ENCODE measurements at regions not wholly inside any gene's neighbourhood (a gene's known extent, or its start where the extent isn't known, plus 50 kb on each side); places are given as distances from the start of the nearest gene placed in this dataset.

DNA sequence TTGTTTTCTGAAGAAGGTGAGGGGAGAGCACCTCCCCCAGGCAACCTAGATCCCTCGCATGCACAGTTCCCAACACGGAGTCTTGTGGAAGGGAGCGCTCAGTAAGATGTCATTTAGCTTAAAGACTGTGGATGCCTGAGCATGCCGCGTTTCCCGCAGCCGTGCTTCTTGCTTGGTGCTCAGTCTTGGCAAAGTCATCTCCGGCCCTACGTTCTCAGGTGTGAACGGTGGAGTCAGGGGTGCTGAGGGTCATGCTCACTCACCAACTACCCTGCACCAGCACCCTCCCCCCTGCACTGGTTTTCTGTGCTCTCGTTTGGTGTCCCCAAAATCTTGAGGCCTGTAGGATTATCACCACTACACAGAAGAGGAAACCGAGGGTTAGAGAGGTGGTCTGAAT is 202.1 kb downstream of the RHOU start:
- Histone ChIP-seq H4K20me1 (ENCODE audit: insufficient read depth) (no peaks in the 10 kb centered on the region; the same call in 1 of the 2 replicates), H3K4me3 (no peak overlapping the region), H3K36me3 (ENCODE audit: low read depth) (no peaks in the 10 kb centered on the region), H3K9me3 (ENCODE audit: insufficient read depth, low read depth) (no peaks in the 10 kb centered on the region), H3K27me3 (ENCODE audit: insufficient read depth, low read depth) (peaks cover 63% of the 10 kb centered on the region), H3K9me2 (ENCODE audit: insufficient read depth) (no peaks in the 10 kb centered on the region), H3K79me2 (ENCODE audit: low read depth) (no peaks in the 10 kb centered on the region), H3K4me1 (replicated peaks; ENCODE audit: insufficient read depth) (no peaks in the 10 kb centered on the region), H2AFZ (no peak overlapping the region), H3F3A (ENCODE audit: insufficient read depth, low read depth) (no peaks in the 10 kb centered on the region), H3K4me2 (no peak overlapping the region), H3K27ac (no peak overlapping the region)
- POLR2A ChIA-PET (ENCODE audit: unreplicated experiment), result no interaction called here
- DNase-seq, result no peak
- CTCF ChIA-PET, result no interaction called here
- intact Hi-C loops (cut with micrococcal nuclease; ENCODE audit: unreplicated experiment), result no loop called here
- BruUV-seq (replicated peaks), result no TSS peak
- no peak for TF ChIP-seq EZH2 (IDR thresholded peaks at IDR 0.05; ENCODE audit: low read depth)
- no peak for TF ChIP-seq CTCF (conservative IDR thresholded peaks at IDR 0.05)

DNA sequence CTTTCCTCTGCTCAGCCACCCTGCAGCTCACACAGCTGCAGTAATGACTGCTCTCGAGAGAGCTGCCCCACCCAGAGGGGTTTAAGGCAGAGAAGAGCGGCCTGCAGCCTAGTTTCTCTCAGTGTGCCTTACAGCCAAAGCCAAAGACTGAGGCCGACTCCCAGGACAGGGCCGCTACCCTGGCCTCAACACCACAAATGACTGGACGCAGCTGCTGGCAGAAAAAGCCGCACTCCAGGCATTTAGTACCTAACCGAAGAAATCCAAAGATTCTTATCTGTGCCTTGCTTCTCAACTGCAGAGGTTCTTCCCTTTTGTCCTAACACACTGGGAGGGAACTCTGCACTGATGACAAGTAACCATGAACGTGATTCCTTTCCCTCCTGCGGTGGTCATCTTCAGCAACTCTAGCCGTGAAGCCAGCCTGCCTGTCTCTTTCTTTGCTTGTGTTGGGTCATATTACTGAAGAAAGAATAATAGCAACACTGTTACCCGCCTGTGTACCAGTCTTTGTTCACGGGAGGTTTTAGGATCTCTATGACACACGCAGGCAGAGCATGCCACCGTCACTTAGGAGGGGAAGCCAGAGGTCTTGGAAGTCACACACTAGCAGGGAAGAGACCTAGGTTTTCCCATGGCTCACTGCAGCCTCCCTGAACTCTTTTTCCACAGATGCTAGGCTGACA is 202.7 kb downstream of the RHOU start:
- DNase-seq, result no peak
- Histone ChIP-seq H2AFZ (no peak overlapping the region), H3K4me2 (no peak overlapping the region), H3K4me1 (replicated peaks; ENCODE audit: insufficient read depth) (no peaks in the 10 kb centered on the region), H3K9me2 (ENCODE audit: insufficient read depth) (no peaks in the 10 kb centered on the region), H3F3A (ENCODE audit: insufficient read depth, low read depth) (no peaks in the 10 kb centered on the region), H3K27me3 (ENCODE audit: insufficient read depth, low read depth) (peaks cover 63% of the 10 kb centered on the region), H3K9me3 (ENCODE audit: insufficient read depth, low read depth) (no peaks in the 10 kb centered on the region), H3K79me2 (ENCODE audit: low read depth) (no peaks in the 10 kb centered on the region), H3K27ac (no peak overlapping the region), H3K4me3 (no peak overlapping the region), H4K20me1 (ENCODE audit: insufficient read depth) (no peaks in the 10 kb centered on the region; the same call in 1 of the 2 replicates), H3K36me3 (ENCODE audit: low read depth) (no peaks in the 10 kb centered on the region)
- POLR2A ChIA-PET (ENCODE audit: unreplicated experiment), result no interaction called here
- no TSS peak for BruUV-seq (replicated peaks)
- CTCF ChIA-PET, result no interaction called here
- TF ChIP-seq EZH2 (IDR thresholded peaks at IDR 0.05; ENCODE audit: low read depth) (no peak), CTCF (conservative IDR thresholded peaks at IDR 0.05) (no peak)
- intact Hi-C loops (cut with micrococcal nuclease; ENCODE audit: unreplicated experiment), result no loop called here

DNA sequence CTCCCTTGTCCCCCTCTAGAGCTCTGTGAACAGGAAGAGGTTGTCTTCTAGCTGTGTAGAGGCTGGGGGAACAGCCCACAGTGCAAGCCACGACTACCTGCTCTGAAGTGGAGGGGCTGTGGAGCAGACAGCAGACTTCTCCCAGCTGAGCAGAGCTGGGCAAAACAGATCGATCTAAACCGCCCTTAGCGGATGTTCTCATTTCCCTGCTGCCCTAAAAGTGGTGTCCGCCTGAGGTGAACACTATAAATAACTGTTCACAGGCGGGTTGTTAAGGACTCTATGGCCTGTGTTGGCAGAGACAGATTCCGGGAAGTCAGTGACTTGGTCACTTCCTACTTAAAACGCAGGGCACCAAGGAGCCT is 203.2 kb downstream of the RHOU start:
- POLR2A ChIA-PET (ENCODE audit: unreplicated experiment), result no interaction called here
- H3K27ac ChIP-seq, result no peak overlapping the region
- no peaks in the 10 kb centered on the region for H3K9me2 ChIP-seq (ENCODE audit: insufficient read depth)
- no peak overlapping the region for H2AFZ ChIP-seq
- CTCF ChIA-PET, result no interaction called here
- no peak overlapping the region for H3K4me3 ChIP-seq
- no peaks in the 10 kb centered on the region for H3K9me3 ChIP-seq (ENCODE audit: insufficient read depth, low read depth)
- H4K20me1 ChIP-seq (ENCODE audit: insufficient read depth), result no peaks in the 10 kb centered on the region; the same call in 1 of the 2 replicates
- peaks cover 61% of the 10 kb centered on the region for H3K27me3 ChIP-seq (ENCODE audit: insufficient read depth, low read depth)
- H3K79me2 ChIP-seq (ENCODE audit: low read depth), result no peaks in the 10 kb centered on the region
- TF ChIP-seq EZH2 (IDR thresholded peaks at IDR 0.05; ENCODE audit: low read depth) (no peak), CTCF (conservative IDR thresholded peaks at IDR 0.05) (no peak)
- no peaks in the 10 kb centered on the region for H3K4me1 ChIP-seq (replicated peaks; ENCODE audit: insufficient read depth)
- no peaks in the 10 kb centered on the region for H3K36me3 ChIP-seq (ENCODE audit: low read depth)
- no peaks in the 10 kb centered on the region for H3F3A ChIP-seq (ENCODE audit: insufficient read depth, low read depth)
- no peak for DNase-seq
- intact Hi-C loops (cut with micrococcal nuclease; ENCODE audit: unreplicated experiment), result no loop called here
- no TSS peak for BruUV-seq (replicated peaks)
- H3K4me2 ChIP-seq, result no peak overlapping the region

Data from PC-9 (cell line).